ENCODE measurements at regions not wholly inside any gene's neighbourhood (a gene's known extent, or its start where the extent isn't known, plus 50 kb on each side); places are given as distances from the start of the nearest gene placed in this dataset.
"Not testable (repeated sequence)": the region's sequence is repeated elsewhere in the genome, so short reads cannot be mapped to it uniquely, and the experiment has no call there.

DNA sequence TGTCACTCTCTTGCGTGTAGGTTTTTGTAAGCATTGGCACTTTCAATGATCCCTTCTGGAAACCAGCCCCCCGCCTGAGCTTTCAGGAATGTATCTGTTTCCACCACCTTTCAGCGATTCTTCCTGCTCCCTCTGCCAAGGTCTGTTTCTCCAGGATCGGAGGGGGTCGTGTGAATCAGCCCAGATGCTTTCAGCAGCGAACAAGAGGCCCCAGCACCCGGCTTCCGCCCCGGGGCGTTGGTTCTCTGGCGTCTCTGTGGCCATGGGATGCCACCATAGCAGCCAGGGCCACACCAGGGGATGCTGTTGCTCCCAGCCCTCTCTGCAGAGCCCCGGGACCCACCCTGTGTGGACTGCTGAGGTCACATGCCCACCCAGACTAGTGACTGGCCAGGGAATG, 4088.2 kb upstream of the TPTE start:
- H4K8ac ChIP-seq (replicated peaks; ENCODE audit: insufficient read length, low read depth, low read length); H3K9ac ChIP-seq (ENCODE audit: extremely low read depth, insufficient read length, low read length); H3K4me1 ChIP-seq (ENCODE audit: insufficient read depth, low read length); H3K23ac ChIP-seq (ENCODE audit: insufficient read length, low read depth, low read length); H3K9me3 Mint-ChIP-seq; H3K79me1 ChIP-seq (ENCODE audit: insufficient read depth, low read depth, low read length, poor library complexity, severe bottlenecking); H4K20me1 ChIP-seq (ENCODE audit: control insufficient read depth, insufficient read depth, insufficient read length); H3K4me1 Mint-ChIP-seq; H3K56ac ChIP-seq (ENCODE audit: insufficient read length, low read depth, low read length); H2BK5ac ChIP-seq (ENCODE audit: insufficient read length, low read length); H3K18ac ChIP-seq (ENCODE audit: insufficient read length, low read depth, low read length); H3K4me2 ChIP-seq (ENCODE audit: insufficient read depth, insufficient read length, low read length); H3K4ac ChIP-seq (ENCODE audit: low read depth, low read length); H2BK12ac ChIP-seq (ENCODE audit: insufficient read length, low read depth, low read length); H4K91ac ChIP-seq (ENCODE audit: insufficient read length, low read depth, low read length); H2BK20ac ChIP-seq (ENCODE audit: low read depth, low read length, poor library complexity, severe bottlenecking); H3K27ac Mint-ChIP-seq; H3K14ac ChIP-seq (ENCODE audit: insufficient read depth, low read length); H3K36me3 Mint-ChIP-seq (ENCODE audit: insufficient read depth in 1 of 3, low read depth in 3 of 3); H3K9me3 ChIP-seq (ENCODE audit: control insufficient read depth, low read depth, low read length); H3K27ac ChIP-seq (ENCODE audit: insufficient read length, low read depth, low read length); H4K5ac ChIP-seq (ENCODE audit: insufficient read length, low read depth, low read length); H3K27me3 ChIP-seq (ENCODE audit: insufficient read depth, low read length); H3K79me2 ChIP-seq (ENCODE audit: insufficient read depth, low read length); H3K23me2 ChIP-seq (ENCODE audit: insufficient read length, low read depth, low read length, poor library complexity, severe bottlenecking); DNase-seq; H2BK15ac ChIP-seq (ENCODE audit: low read depth, low read length); H2AK5ac ChIP-seq (ENCODE audit: insufficient read length, low read length); H2AFZ ChIP-seq (ENCODE audit: low read length); H3K27me3 Mint-ChIP-seq (ENCODE audit: low read depth); H2BK120ac ChIP-seq (ENCODE audit: low read depth, low read length, poor library complexity, severe bottlenecking); H3K4me3 Mint-ChIP-seq; H3T11ph ChIP-seq (ENCODE audit: low read length): not testable (repeated sequence)
- WGBS (ENCODE audit: extremely low coverage, insufficient read length, low lambda C conversion rate): no CpG with 5 or more reads among the region's 12 CpGs

DNA sequence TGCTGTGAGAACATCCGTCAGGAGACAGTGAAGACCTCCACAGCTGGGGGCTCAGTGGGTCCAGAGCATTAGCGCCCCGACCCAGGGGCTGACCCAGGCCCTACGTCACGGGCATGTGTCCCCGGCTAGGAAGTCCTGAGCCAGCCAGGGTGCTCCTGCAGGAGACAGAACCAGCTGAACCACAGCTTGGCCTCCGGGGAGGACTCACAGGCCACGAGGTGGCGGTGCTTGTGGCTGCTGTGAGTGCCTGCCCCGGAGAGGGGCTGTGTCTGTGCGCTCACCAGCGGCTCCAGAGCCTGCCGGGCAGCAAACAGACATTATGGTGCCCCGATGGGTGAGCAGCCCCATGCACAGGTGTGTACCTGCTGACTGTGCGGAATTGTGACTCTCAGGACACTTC, 4085.2 kb upstream of the TPTE start:
- not testable (repeated sequence) for H3K79me2 ChIP-seq (ENCODE audit: insufficient read depth, low read length); H4K91ac ChIP-seq (ENCODE audit: insufficient read length, low read depth, low read length); H2BK15ac ChIP-seq (ENCODE audit: low read depth, low read length); H4K20me1 ChIP-seq (ENCODE audit: control insufficient read depth, insufficient read depth, insufficient read length); H3K27me3 Mint-ChIP-seq (ENCODE audit: low read depth); H3K9me3 ChIP-seq (ENCODE audit: control insufficient read depth, low read depth, low read length); H4K8ac ChIP-seq (replicated peaks; ENCODE audit: insufficient read length, low read depth, low read length); H4K5ac ChIP-seq (ENCODE audit: insufficient read length, low read depth, low read length); DNase-seq; H3K9ac ChIP-seq (ENCODE audit: extremely low read depth, insufficient read length, low read length); H2BK20ac ChIP-seq (ENCODE audit: low read depth, low read length, poor library complexity, severe bottlenecking); H3K23ac ChIP-seq (ENCODE audit: insufficient read length, low read depth, low read length); H3K4ac ChIP-seq (ENCODE audit: low read depth, low read length); H3K18ac ChIP-seq (ENCODE audit: insufficient read length, low read depth, low read length); H3K4me3 Mint-ChIP-seq; H3K27me3 ChIP-seq (ENCODE audit: insufficient read depth, low read length); H2BK5ac ChIP-seq (ENCODE audit: insufficient read length, low read length); H2BK12ac ChIP-seq (ENCODE audit: insufficient read length, low read depth, low read length); H3K56ac ChIP-seq (ENCODE audit: insufficient read length, low read depth, low read length); H3K27ac Mint-ChIP-seq; H3K23me2 ChIP-seq (ENCODE audit: insufficient read length, low read depth, low read length, poor library complexity, severe bottlenecking); H3K79me1 ChIP-seq (ENCODE audit: insufficient read depth, low read depth, low read length, poor library complexity, severe bottlenecking); H2BK120ac ChIP-seq (ENCODE audit: low read depth, low read length, poor library complexity, severe bottlenecking); H3K4me1 Mint-ChIP-seq; H3K36me3 Mint-ChIP-seq (ENCODE audit: insufficient read depth in 1 of 3, low read depth in 3 of 3); H3K4me1 ChIP-seq (ENCODE audit: insufficient read depth, low read length); H3K14ac ChIP-seq (ENCODE audit: insufficient read depth, low read length); H3K4me2 ChIP-seq (ENCODE audit: insufficient read depth, insufficient read length, low read length); H3K9me3 Mint-ChIP-seq; H2AFZ ChIP-seq (ENCODE audit: low read length); H3K27ac ChIP-seq (ENCODE audit: insufficient read length, low read depth, low read length); H2AK5ac ChIP-seq (ENCODE audit: insufficient read length, low read length); H3T11ph ChIP-seq (ENCODE audit: low read length)
- no CpG with 5 or more reads among the region's 15 CpGs for WGBS (ENCODE audit: extremely low coverage, insufficient read length, low lambda C conversion rate)
